CD4-positive, alpha-beta memory T cell (primary cell): ENCODE measurements at regions not wholly inside any gene's neighbourhood (a gene's known extent, or its start where the extent isn't known, plus 50 kb on each side); places are given as distances from the start of the nearest gene placed in this dataset.

Experiments
- CTCF ChIA-PET: fragments of 350-600 bp; sonication (Branson Sonifier 250); formaldehyde crosslinking; loops from one replicate; lab custom pipeline; 2021; ENCODE audit warnings: inconsistent platforms; ENCODE audit not compliant: partially characterized antibody; lab: Charles Lee
- POLR2A ChIA-PET: fragments of 350-600 bp; sonication (Branson Sonifier 250); formaldehyde crosslinking; loops from one replicate; lab custom pipeline; 2021; ENCODE audit not compliant: partially characterized antibody; lab: Charles Lee
- DNase-seq, 5 donors: peaks; one replicate each; pipeline versions ENCODE4 v3.0.0 to v3.0.0-alpha.2; 2020 to 2022; ENCODE audit warnings: mixed read lengths in 1 of 5
- H3K27ac ChIP-seq: one replicate; pipeline ENCODE4 v1.7.0; 2013; ENCODE audit warnings: low read depth, low read length
- H3K27me3 ChIP-seq: 2 replicates; pipeline ENCODE4 v1.7.0; 2013; ENCODE audit warnings: mild to moderate bottlenecking, low read length, moderate library complexity; ENCODE audit not compliant: insufficient read depth
- H3K36me3 ChIP-seq: 2 replicates; pipeline ENCODE4 v1.7.0; 2013; ENCODE audit warnings: mild to moderate bottlenecking, low read length, moderate library complexity; ENCODE audit not compliant: insufficient read depth
- H3K4me1 ChIP-seq: 2 replicates; pipeline ENCODE4 v1.7.0; 2013; ENCODE audit warnings: mild to moderate bottlenecking, low read length, moderate library complexity; ENCODE audit not compliant: insufficient read depth
- H3K4me3 ChIP-seq, 2 donors: one replicate each; pipeline ENCODE4 v1.7.0; 2013; ENCODE audit warnings: low read length in 2 of 2, mild to moderate bottlenecking in 1 of 2
- H3K9me3 ChIP-seq, 2 donors: one replicate each; pipeline ENCODE4 v1.7.0; 2013; ENCODE audit warnings: low read length in 2 of 2, control low read depth in 1 of 2; ENCODE audit not compliant: control insufficient read depth in 1 of 2
- H3K27ac Mint-ChIP-seq, 7 donors: one replicate each; pipeline ENCODE4 v1.8.0; 2020 to 2021; ENCODE audit warnings: mixed read lengths in 7 of 7, mild to moderate bottlenecking in 6 of 7, inconsistent platforms in 3 of 7, moderate library complexity in 3 of 7
- H3K27me3 Mint-ChIP-seq, 2 donors: one replicate each; pipeline ENCODE4 v1.8.0; 2020 to 2021; ENCODE audit warnings: mixed read lengths in 2 of 2
- H3K36me3 Mint-ChIP-seq, 2 donors: one replicate each; pipeline ENCODE4 v1.8.0; 2020 to 2021; ENCODE audit warnings: mixed read lengths in 2 of 2, inconsistent platforms in 1 of 2, mild to moderate bottlenecking in 1 of 2
- H3K4me1 Mint-ChIP-seq, 4 donors: one replicate each; pipeline ENCODE4 v1.8.0; 2020 to 2021; ENCODE audit warnings: mixed read lengths in 4 of 4, mild to moderate bottlenecking in 1 of 4
- H3K4me3 Mint-ChIP-seq, 8 donors: one replicate each; pipeline ENCODE4 v1.8.0; 2020 to 2021; ENCODE audit warnings: mixed read lengths in 8 of 8, mild to moderate bottlenecking in 7 of 8, moderate library complexity in 6 of 8, inconsistent platforms in 3 of 8
- H3K9me3 Mint-ChIP-seq, 8 donors: one replicate each; pipeline ENCODE4 v1.8.0; 2020 to 2021; ENCODE audit warnings: mixed read lengths in 8 of 8, mild to moderate bottlenecking in 5 of 8, inconsistent platforms in 3 of 8, moderate library complexity in 1 of 8
- intact Hi-C: fragments of 100-400 bp; cut with micrococcal nuclease; formaldehyde crosslinking; loops from one replicate; pipeline ENCODE4 v1.15.1; 2023

DNA sequence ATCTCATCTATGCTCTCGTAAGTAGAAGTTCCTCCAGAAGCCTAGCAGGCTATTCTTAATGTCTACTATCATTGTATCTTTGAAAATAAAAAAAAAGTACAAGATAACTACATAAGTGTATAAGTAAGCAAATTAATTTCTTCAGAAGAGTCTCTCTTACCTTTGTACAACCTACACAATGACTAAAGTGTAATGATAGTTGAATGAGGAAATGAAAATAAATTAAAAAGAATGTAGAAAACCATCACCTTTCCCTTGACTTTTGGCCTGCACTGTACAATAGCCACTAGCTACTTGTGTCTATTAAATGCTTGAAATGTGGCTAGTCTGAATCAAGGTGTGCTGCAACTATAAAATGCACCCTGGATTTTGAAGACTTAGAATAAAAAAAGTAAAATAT, 229.9 kb upstream of the FOXN3 start:
- Histone ChIP-seq H3K4me3 (no peak overlapping the region), H3K9me3 (no peaks in the 10 kb centered on the region), H3K27ac (no peak overlapping the region), H3K4me1 (peaks cover 6% of the 10 kb centered on the region), H3K36me3 (no peaks in the 10 kb centered on the region), H3K27me3 (no peaks in the 10 kb centered on the region)
- Mint-ChIP-seq H3K4me1 (peaks cover 6 to 15% (median 11%) of the 10 kb centered on the region in 4 donors), H3K36me3 (no peaks in the 10 kb centered on the region), H3K4me3 (no peak overlapping the region), H3K27me3 (no peaks in the 10 kb centered on the region), H3K27ac (no peak overlapping the region), H3K9me3 (no peaks in the 10 kb centered on the region)
- intact Hi-C loops, result loop anchor here (5.0 kb wide), 1 partner anchor 35 kb away; no protein-coding TSS in a partner anchor
- DNase-seq, result no peak
- ChIA-PET CTCF (no interaction called here), POLR2A (no interaction called here)

DNA sequence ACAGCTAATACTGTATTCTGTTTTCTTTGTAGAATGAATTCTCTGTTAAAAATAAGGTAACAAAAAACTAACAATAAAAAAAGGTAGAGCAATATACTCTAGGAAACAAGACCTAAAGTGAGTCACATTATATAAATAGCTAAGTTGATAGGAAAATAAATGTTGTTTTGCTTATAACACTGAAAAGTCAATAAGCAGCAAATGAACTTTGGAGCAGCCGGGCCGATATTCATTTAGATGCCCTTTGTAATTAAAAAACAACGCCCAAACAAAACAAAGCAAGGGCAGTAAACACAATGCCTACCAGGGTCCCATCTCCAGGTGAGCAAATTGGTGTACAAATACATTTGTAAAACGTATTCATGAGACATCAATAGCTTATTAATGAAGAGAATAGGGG, 227.6 kb upstream of the FOXN3 start:
- no peak overlapping the region for H3K4me3 ChIP-seq
- intact Hi-C loops, result loop anchor here (5.0 kb wide), 1 partner anchor 38 kb away; no protein-coding TSS in a partner anchor
- H3K9me3 Mint-ChIP-seq, result no peaks in the 10 kb centered on the region
- no peaks in the 10 kb centered on the region for H3K27me3 Mint-ChIP-seq
- ChIA-PET CTCF (interaction anchor here (0.8 kb wide), 1 partner anchor 27 kb away, joined by 3 read pairs; no protein-coding TSS in a partner anchor), POLR2A (interaction anchor here (1.6 kb wide), 1 partner anchor 14 kb away, joined by 3 read pairs; no protein-coding TSS in a partner anchor)
- H3K27ac ChIP-seq, result no peak overlapping the region
- no peaks in the 10 kb centered on the region for H3K27me3 ChIP-seq
- no peak for DNase-seq
- H3K36me3 ChIP-seq, result no peaks in the 10 kb centered on the region
- no peaks in the 10 kb centered on the region for H3K9me3 ChIP-seq
- peaks cover 20 to 34% (median 26%) of the 10 kb centered on the region in 4 donors for H3K4me1 Mint-ChIP-seq
- H3K36me3 Mint-ChIP-seq, result no peaks in the 10 kb centered on the region
- H3K27ac Mint-ChIP-seq, result no peak overlapping the region
- H3K4me1 ChIP-seq, result peaks cover 24% of the 10 kb centered on the region
- no peak overlapping the region for H3K4me3 Mint-ChIP-seq

DNA sequence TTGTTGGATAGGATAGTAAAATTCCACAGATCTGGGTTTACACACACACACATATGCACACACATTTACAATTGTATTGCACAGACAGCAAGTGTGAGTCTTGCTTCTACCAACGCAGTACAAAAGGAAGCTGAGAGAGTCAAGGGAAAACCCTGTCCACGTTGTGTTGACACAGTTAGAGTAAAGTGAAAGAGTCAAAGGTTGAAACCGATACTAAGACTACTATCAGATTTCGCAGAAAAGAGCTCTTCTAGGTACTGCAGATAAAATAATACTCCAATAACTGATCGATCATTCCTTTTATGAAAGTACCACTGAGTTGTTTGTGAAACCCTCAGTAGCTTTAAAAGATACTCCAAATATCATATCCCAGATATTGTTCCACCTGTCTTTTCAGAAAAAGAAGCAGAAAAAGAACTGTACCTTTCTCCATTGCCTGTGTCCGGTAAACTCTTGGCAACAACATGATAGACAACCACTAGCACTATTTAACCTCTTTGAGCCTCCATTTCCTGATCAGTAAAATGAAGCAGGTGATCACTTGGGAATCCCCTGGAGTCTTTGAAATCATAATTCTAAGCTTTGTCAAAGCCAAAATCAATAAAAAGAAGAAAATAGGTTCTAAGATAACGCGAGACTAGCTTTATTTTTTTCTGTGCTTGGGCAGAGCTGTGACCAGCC, 224.6 kb upstream of the FOXN3 start:
- no peaks in the 10 kb centered on the region for H3K27me3 ChIP-seq
- H3K36me3 ChIP-seq, result no peaks in the 10 kb centered on the region
- intact Hi-C loops, result loop anchor here (2.0 kb wide), 1 partner anchor 23 kb away; no protein-coding TSS in a partner anchor
- DNase-seq, result peak in 4 of 5 donors; percentile 17 to 46 (median 34)
- peaks cover 38% of the 10 kb centered on the region for H3K4me1 ChIP-seq
- peak overlapping the region; percentile 47 to 84 (median 73) for H3K4me3 Mint-ChIP-seq
- H3K27me3 Mint-ChIP-seq, result no peaks in the 10 kb centered on the region
- no peaks in the 10 kb centered on the region for H3K9me3 Mint-ChIP-seq
- ChIA-PET POLR2A (interaction anchor here (0.7 to 2.7 kb wide), 14 partner anchors 15 to 212 kb away, joined by 3 to 47 read pairs (median 3); no protein-coding TSS in a partner anchor), CTCF (interaction anchor here (1.1 to 1.9 kb wide), 6 partner anchors 9 to 79 kb away, joined by 3 to 11 read pairs (median 4); no protein-coding TSS in a partner anchor)
- peak overlapping the region; percentile 55 for H3K27ac ChIP-seq
- H3K4me1 Mint-ChIP-seq, result peaks cover 29 to 53% (median 38%) of the 10 kb centered on the region in 4 donors
- peak overlapping the region in 1 of 2 donors; percentile 37 for H3K4me3 ChIP-seq
- H3K9me3 ChIP-seq, result no peaks in the 10 kb centered on the region
- H3K36me3 Mint-ChIP-seq, result no peaks in the 10 kb centered on the region
- H3K27ac Mint-ChIP-seq, result peak overlapping the region; percentile 89 to 93 (median 92)

GRCh38 chr14:89640141-89640540, 223.1 kb upstream of the FOXN3 start:
- Mint-ChIP-seq H3K27ac (peak overlapping the region in 5 of 7 donors; percentile 60 to 92 (median 85)), H3K27me3 (no peaks in the 10 kb centered on the region), H3K4me1 (peaks cover 29 to 53% (median 38%) of the 10 kb centered on the region in 4 donors), H3K4me3 (peak overlapping the region in 4 of 8 donors; percentile 8 to 36 (median 10)), H3K36me3 (no peaks in the 10 kb centered on the region), H3K9me3 (no peaks in the 10 kb centered on the region)
- no peak for DNase-seq
- Histone ChIP-seq H3K27me3 (no peaks in the 10 kb centered on the region), H3K9me3 (no peaks in the 10 kb centered on the region), H3K4me3 (no peak overlapping the region), H3K27ac (no peak overlapping the region), H3K4me1 (peaks cover 38% of the 10 kb centered on the region), H3K36me3 (no peaks in the 10 kb centered on the region)
- ChIA-PET POLR2A (interaction anchor here (1.0 to 2.7 kb wide), 3 partner anchors 18 to 224 kb away, joined by 3 to 47 read pairs (median 3); no protein-coding TSS in a partner anchor), CTCF (interaction anchor here (1.8 kb wide), 1 partner anchor 21 kb away, joined by 5 read pairs; no protein-coding TSS in a partner anchor)
- intact Hi-C loops, result loop anchor here (2.0 kb wide), 1 partner anchor 21 kb away; no protein-coding TSS in a partner anchor

- intact Hi-C loops, result loop anchor here (2.0 to 5.0 kb wide), 2 partner anchors 21 to 83 kb away; no protein-coding TSS in a partner anchor
Measured at GRCh38 chr14:89639687-89640086, 222.7 kb upstream of the FOXN3 start.

GRCh38 chr14:89638891-89639290, 221.9 kb upstream of the FOXN3 start:
- H3K4me3 Mint-ChIP-seq, result peak overlapping the region; percentile 22 to 77 (median 58)
- no peaks in the 10 kb centered on the region for H3K27me3 Mint-ChIP-seq
- no peaks in the 10 kb centered on the region for H3K9me3 ChIP-seq
- POLR2A ChIA-PET, result interaction anchor here (1.1 to 2.3 kb wide), 2 partner anchors 20 to 61 kb away, joined by 5 to 12 read pairs; no protein-coding TSS in a partner anchor
- DNase-seq, result peak in 2 of 5 donors; percentile 7 to 18
- no peaks in the 10 kb centered on the region for H3K9me3 Mint-ChIP-seq
- H3K27ac ChIP-seq, result no peak overlapping the region
- no peaks in the 10 kb centered on the region for H3K36me3 ChIP-seq
- intact Hi-C loops, result loop anchor here (5.0 kb wide), 1 partner anchor 83 kb away; no protein-coding TSS in a partner anchor
- H3K4me3 ChIP-seq, result no peak overlapping the region
- H3K27me3 ChIP-seq, result no peaks in the 10 kb centered on the region
- H3K4me1 Mint-ChIP-seq, result peaks cover 29 to 53% (median 38%) of the 10 kb centered on the region in 4 donors
- peaks cover 38% of the 10 kb centered on the region for H3K4me1 ChIP-seq
- peak overlapping the region in 6 of 7 donors; percentile 44 to 81 (median 70) for H3K27ac Mint-ChIP-seq
- CTCF ChIA-PET, result interaction anchor here (1.5 kb wide), 1 partner anchor 8 kb away, joined by 4 read pairs; no protein-coding TSS in a partner anchor
- H3K36me3 Mint-ChIP-seq, result no peaks in the 10 kb centered on the region

More at GRCh38 chr14:89639687-89640086, 222.7 kb upstream of the FOXN3 start:
- ChIA-PET CTCF (interaction anchor here (1.5 kb wide), 1 partner anchor 9 kb away, joined by 4 read pairs; no protein-coding TSS in a partner anchor), POLR2A (interaction anchor here (2.3 kb wide), 1 partner anchor 20 kb away, joined by 12 read pairs; no protein-coding TSS in a partner anchor)
- Histone ChIP-seq H3K36me3 (no peaks in the 10 kb centered on the region), H3K4me3 (no peak overlapping the region), H3K9me3 (no peaks in the 10 kb centered on the region), H3K4me1 (peaks cover 38% of the 10 kb centered on the region), H3K27ac (no peak overlapping the region), H3K27me3 (no peaks in the 10 kb centered on the region)
- Mint-ChIP-seq H3K4me3 (peak overlapping the region in 3 of 8 donors; percentile 10 to 63 (median 30)), H3K4me1 (peaks cover 29 to 53% (median 38%) of the 10 kb centered on the region in 4 donors), H3K27me3 (no peaks in the 10 kb centered on the region), H3K27ac (peak overlapping the region in 6 of 7 donors; percentile 41 to 92 (median 79)), H3K9me3 (no peaks in the 10 kb centered on the region), H3K36me3 (no peaks in the 10 kb centered on the region)
- no peak for DNase-seq
